Glutamatergic neuron (in vitro differentiated cells): ENCODE measurements at regions not wholly inside any gene's neighbourhood (a gene's known extent, or its start where the extent isn't known, plus 50 kb on each side); places are given as distances from the start of the nearest gene placed in this dataset.
"Not testable (repeated sequence)": the region's sequence is repeated elsewhere in the genome, so short reads cannot be mapped to it uniquely, and the experiment has no call there.

Experiments used
- DNase-seq: peaks from one replicate; pipeline ENCODE4 v3.0.0; 2022
- H3K27ac Mint-ChIP-seq: one replicate; pipeline ENCODE4 v1.8.0; 2020; ENCODE audit warnings: mild to moderate bottlenecking, mixed read lengths, inconsistent platforms; ENCODE audit not compliant: unreplicated experiment
- H3K27me3 Mint-ChIP-seq: one replicate; pipeline ENCODE4 v1.8.0; 2020; ENCODE audit warnings: mild to moderate bottlenecking, moderate library complexity, mixed read lengths, inconsistent platforms; ENCODE audit not compliant: unreplicated experiment
- H3K36me3 Mint-ChIP-seq: one replicate; pipeline ENCODE4 v1.8.0; 2020; ENCODE audit warnings: mild to moderate bottlenecking, mixed read lengths, inconsistent platforms; ENCODE audit not compliant: unreplicated experiment
- H3K4me1 Mint-ChIP-seq: one replicate; pipeline ENCODE4 v1.8.0; 2020; ENCODE audit warnings: mild to moderate bottlenecking, low read depth, mixed read lengths, inconsistent platforms; ENCODE audit not compliant: unreplicated experiment
- H3K4me3 Mint-ChIP-seq: one replicate; pipeline ENCODE4 v1.8.0; 2020; ENCODE audit warnings: mild to moderate bottlenecking, mixed read lengths, inconsistent platforms; ENCODE audit not compliant: unreplicated experiment
- H3K9me3 Mint-ChIP-seq: one replicate; pipeline ENCODE4 v1.8.0; 2020; ENCODE audit warnings: mild to moderate bottlenecking, moderate library complexity, mixed read lengths, inconsistent platforms; ENCODE audit not compliant: unreplicated experiment
- CTCF ChIP-seq: fragments of 200-600 bp; sonication (generic); IDR thresholded peaks from one replicate; pipeline ENCODE4 v1.5.0; 2021; ENCODE audit not compliant: partially characterized antibody, unreplicated experiment

- no peak for TF ChIP-seq CTCF
- peaks cover 2% of the 10 kb centered on the region for H3K27me3 Mint-ChIP-seq
- H3K27ac Mint-ChIP-seq = no peak overlapping the region
- H3K4me3 Mint-ChIP-seq = no peak overlapping the region
- DNase-seq = no peak
- H3K4me1 Mint-ChIP-seq = no peaks in the 10 kb centered on the region
- H3K9me3 Mint-ChIP-seq = no peaks in the 10 kb centered on the region
- no peaks in the 10 kb centered on the region for H3K36me3 Mint-ChIP-seq
These were observed 167.0 kb upstream of the PCDH7 start for GRCh38 chr4:30553151-30553550.

- H3K4me3 Mint-ChIP-seq = no peak overlapping the region
- no peaks in the 10 kb centered on the region for H3K9me3 Mint-ChIP-seq
- H3K4me1 Mint-ChIP-seq = no peaks in the 10 kb centered on the region
- H3K36me3 Mint-ChIP-seq = no peaks in the 10 kb centered on the region
- H3K27me3 Mint-ChIP-seq = peaks cover 2% of the 10 kb centered on the region
- H3K27ac Mint-ChIP-seq = no peak overlapping the region
- TF ChIP-seq CTCF = no peak
- DNase-seq = no peak
These were observed 166.5 kb upstream of the PCDH7 start for GRCh38 chr4:30553706-30554105.

GRCh38 chr4:30555775-30556174, 164.4 kb upstream of the PCDH7 start:
- Mint-ChIP-seq H3K4me1 (no peaks in the 10 kb centered on the region), H3K27me3 (peaks cover 2% of the 10 kb centered on the region), H3K4me3 (no peak overlapping the region), H3K27ac (no peak overlapping the region), H3K36me3 (no peaks in the 10 kb centered on the region), H3K9me3 (no peaks in the 10 kb centered on the region)
- no peak for TF ChIP-seq CTCF
- no peak for DNase-seq

GRCh38 chr4:30559481-30559880, 160.7 kb upstream of the PCDH7 start:
- Mint-ChIP-seq H3K4me1 (no peaks in the 10 kb centered on the region), H3K9me3 (no peaks in the 10 kb centered on the region), H3K4me3 (no peak overlapping the region), H3K36me3 (no peaks in the 10 kb centered on the region), H3K27me3 (peaks cover 2% of the 10 kb centered on the region), H3K27ac (no peak overlapping the region)
- no peak for TF ChIP-seq CTCF
- no peak for DNase-seq

- Mint-ChIP-seq H3K9me3 (no peaks in the 10 kb centered on the region), H3K36me3 (no peaks in the 10 kb centered on the region), H3K27ac (no peak overlapping the region), H3K4me1 (no peaks in the 10 kb centered on the region), H3K27me3 (no peaks in the 10 kb centered on the region), H3K4me3 (no peak overlapping the region)
- no peak for DNase-seq
- TF ChIP-seq CTCF = no peak
These were observed 133.3 kb upstream of the PCDH7 start for GRCh38 chr4:30586850-30587249.

- not testable (repeated sequence) for H3K4me3 Mint-ChIP-seq, H3K27ac Mint-ChIP-seq
These were observed 130.5 kb upstream of the PCDH7 start for GRCh38 chr4:30589669-30590068.

More at GRCh38 chr4:30589669-30590068, 130.5 kb upstream of the PCDH7 start:
- H3K9me3 Mint-ChIP-seq, H3K36me3 Mint-ChIP-seq, DNase-seq, H3K4me1 Mint-ChIP-seq, H3K27me3 Mint-ChIP-seq: not testable (repeated sequence)
